H1 (cell line): ENCODE measurements at regions not wholly inside any gene's neighbourhood (a gene's known extent, or its start where the extent isn't known, plus 50 kb on each side); places are given as distances from the start of the nearest gene placed in this dataset.

Experiments used
- CTCF ChIA-PET: fragments of 300-600 bp; sonication (Branson Sonifier 250); formaldehyde crosslinking; loops from one replicate; lab custom pipeline; 2021; ENCODE audit not compliant: partially characterized antibody; lab: Charles Lee
- POLR2A ChIA-PET: fragments of 300-600 bp; sonication (Branson Sonifier 250); formaldehyde crosslinking; loops from one replicate; lab custom pipeline; 2021; ENCODE audit warnings: inconsistent platforms; ENCODE audit not compliant: partially characterized antibody; lab: Charles Lee
- DNase-seq, 2 experiments: peaks; one replicate each; pipeline versions ENCODE4 v3.0.0 to v3.0.0-alpha.2; 2010 to 2022; ENCODE audit warnings: low spot score in 2 of 2, low read depth in 1 of 2, mixed read lengths in 1 of 2
- FAIRE-seq: peaks from 2 replicates; lab custom pipeline; 2011; peaks lifted over from hg19 to GRCh38; lab: Jason Lieb, UNC
- H2AFZ ChIP-seq: 2 replicates; pipeline ENCODE4 v1.8.1; 2012; ENCODE audit warnings: low read length, inconsistent platforms
- H2AK5ac ChIP-seq: 2 replicates; pipeline ENCODE4 v1.6.1; 2013; ENCODE audit warnings: low read depth, low read length
- H2BK120ac ChIP-seq: replicated peaks from 2 replicates; pipeline ENCODE3; 2013; ENCODE audit warnings: low read depth, low read length, inconsistent platforms
- H2BK12ac ChIP-seq: 2 replicates; pipeline ENCODE4 v1.6.1; 2013; ENCODE audit warnings: low read depth, low read length
- H2BK15ac ChIP-seq: 2 replicates; pipeline ENCODE4 v1.6.1; 2013; ENCODE audit warnings: low read length
- H2BK20ac ChIP-seq: 2 replicates; pipeline ENCODE4 v1.6.1; 2013; ENCODE audit warnings: low read length
- H2BK5ac ChIP-seq: 2 replicates; pipeline ENCODE4 v1.6.1; 2013; ENCODE audit warnings: low read depth, low read length
- H3K14ac ChIP-seq: 2 replicates; pipeline ENCODE4 v1.6.1; 2013; ENCODE audit warnings: inconsistent platforms; ENCODE audit not compliant: insufficient read length
- H3K18ac ChIP-seq: 2 replicates; pipeline ENCODE4 v1.6.1; 2013; ENCODE audit warnings: low read length; ENCODE audit errors: extremely low read depth
- H3K23ac ChIP-seq: 2 replicates; pipeline ENCODE4 v1.6.1; 2013; ENCODE audit warnings: inconsistent platforms; ENCODE audit not compliant: insufficient read length
- H3K23me2 ChIP-seq: 2 replicates; pipeline ENCODE4 v1.6.1; 2013; ENCODE audit warnings: low read depth, low read length
- H3K27ac ChIP-seq: 2 replicates; pipeline ENCODE4 v1.6.1; 2011; ENCODE audit warnings: low read depth, low read length, inconsistent platforms
- H3K27me3 ChIP-seq, 4 experiments: replicated peaks in 1 of 4; 1 replicate in 1 of 4; 2 replicates in 3 of 4; pipeline versions ENCODE4 v1.6.1 to v1.8.1; 2011 to 2013; ENCODE audit warnings: low read length in 3 of 4, mild to moderate bottlenecking in 3 of 4, inconsistent platforms in 2 of 4, mixed read lengths in 2 of 4, moderate library complexity in 1 of 4; ENCODE audit not compliant: control insufficient read depth in 3 of 4, insufficient read depth in 3 of 4; ENCODE audit errors: extremely low read depth in 1 of 4
- H3K36me3 ChIP-seq, 4 experiments: 2 replicates each; pipeline versions ENCODE4 v1.6.1 to v1.8.1; 2011 to 2013; ENCODE audit warnings: mild to moderate bottlenecking in 4 of 4, low read length in 3 of 4, moderate library complexity in 2 of 4, control low read depth in 1 of 4, inconsistent platforms in 1 of 4; ENCODE audit not compliant: insufficient read depth in 4 of 4, control insufficient read depth in 2 of 4
- H3K4ac ChIP-seq: replicated peaks from 2 replicates; pipeline ENCODE3; 2013; ENCODE audit warnings: low read length, low read depth, mixed read lengths, inconsistent platforms; ENCODE audit not compliant: insufficient read length
- H3K4me1 ChIP-seq, 4 experiments: replicated peaks in 1 of 4; 1 replicate in 1 of 4; 2 replicates in 3 of 4; pipeline versions ENCODE4 v1.6.1 to v1.8.1; 2011 to 2013; ENCODE audit warnings: low read length in 3 of 4, inconsistent platforms in 2 of 4, mixed read lengths in 1 of 4; ENCODE audit not compliant: insufficient read depth in 4 of 4, control insufficient read depth in 3 of 4
- H3K4me2 ChIP-seq, 2 experiments: 2 replicates each; pipeline versions ENCODE4 v1.6.1 to v1.8.1; 2011 to 2013; ENCODE audit warnings: low read depth in 2 of 2, low read length in 2 of 2, control low read depth in 1 of 2, inconsistent platforms in 1 of 2, mild to moderate bottlenecking in 1 of 2; ENCODE audit not compliant: insufficient read depth in 1 of 2
- H3K4me3 ChIP-seq, 4 experiments: fragments of 200-600, 300-600 bp in 1 of 4; sonication (generic), shearing (Covaris generic), sonication (Bioruptor Twin) in 1 of 4; 2 replicates each; pipeline versions ENCODE4 v1.5.1 to v1.8.1; 2011 to 2016; ENCODE audit warnings: low read length in 4 of 4, low read depth in 3 of 4, control low read depth in 2 of 4, inconsistent platforms in 2 of 4, mild to moderate bottlenecking in 2 of 4, mixed read lengths in 1 of 4, moderate library complexity in 1 of 4; ENCODE audit not compliant: insufficient read depth in 2 of 4; ENCODE audit errors: extremely low read depth in 1 of 4
- H3K56ac ChIP-seq: replicated peaks from 2 replicates; pipeline ENCODE3; 2013; ENCODE audit warnings: low read depth, mild to moderate bottlenecking, mixed read lengths, low read length, inconsistent platforms; ENCODE audit not compliant: insufficient read length
- H3K79me1 ChIP-seq: 2 replicates; pipeline ENCODE4 v1.6.1; 2013; ENCODE audit warnings: low read depth, low read length, control low read depth
- H3K79me2 ChIP-seq, 2 experiments: 2 replicates each; pipeline versions ENCODE4 v1.6.1 to v1.8.1; 2012 to 2013; ENCODE audit warnings: low read length in 2 of 2, mild to moderate bottlenecking in 2 of 2, inconsistent platforms in 1 of 2; ENCODE audit not compliant: insufficient read depth in 2 of 2, control insufficient read depth in 1 of 2
- H3K9ac ChIP-seq, 4 experiments: replicated peaks in 1 of 4; 1 replicate in 1 of 4; 2 replicates in 3 of 4; pipeline versions ENCODE4 v1.6.1 to v1.8.1; 2011 to 2013; ENCODE audit warnings: low read depth in 3 of 4, low read length in 3 of 4, control low read depth in 2 of 4, mild to moderate bottlenecking in 2 of 4, moderate library complexity in 2 of 4, inconsistent platforms in 1 of 4; ENCODE audit errors: extremely low read depth in 1 of 4
- H3K9me3 ChIP-seq, 2 experiments: 2 replicates each; pipeline versions ENCODE4 v1.6.1 to v1.8.1; 2012 to 2013; ENCODE audit warnings: mild to moderate bottlenecking in 2 of 2, moderate library complexity in 2 of 2, control low read depth in 1 of 2, inconsistent platforms in 1 of 2, low read depth in 1 of 2, low read length in 1 of 2, mixed read lengths in 1 of 2; ENCODE audit not compliant: insufficient read depth in 2 of 2
- H4K20me1 ChIP-seq, 2 experiments: replicated peaks in 1 of 2; 2 replicates each; pipeline versions ENCODE3 to v1.8.1; 2011 to 2013; ENCODE audit warnings: inconsistent platforms in 2 of 2, low read length in 2 of 2, mild to moderate bottlenecking in 1 of 2; ENCODE audit not compliant: insufficient read depth in 2 of 2, control insufficient read depth in 1 of 2
- H4K5ac ChIP-seq: 2 replicates; pipeline ENCODE4 v1.6.1; 2013; ENCODE audit warnings: low read length, low read depth, mixed read lengths, inconsistent platforms; ENCODE audit not compliant: insufficient read length
- H4K8ac ChIP-seq: 2 replicates; pipeline ENCODE4 v1.8.0; 2013; ENCODE audit warnings: mild to moderate bottlenecking, moderate library complexity, low read length, inconsistent platforms; ENCODE audit not compliant: insufficient read depth; ENCODE audit errors: extremely low read depth
- H4K91ac ChIP-seq: replicated peaks from 2 replicates; pipeline ENCODE3; 2013; ENCODE audit warnings: low read length, mixed read lengths, inconsistent platforms; ENCODE audit not compliant: insufficient read length
- CREB1 ChIP-seq: IDR thresholded peaks from 2 replicates; pipeline ENCODE4 v1.6.1; 2012; ENCODE audit warnings: inconsistent platforms
- EP300 ChIP-seq, 2 experiments: IDR thresholded peaks; 1 replicate in 1 of 2; 2 replicates in 1 of 2; pipeline ENCODE4 v1.6.1; 2011 to 2012; ENCODE audit warnings: low read depth in 2 of 2, low read length in 2 of 2, mild to moderate bottlenecking in 2 of 2, borderline replicate concordance in 1 of 2, inconsistent platforms in 1 of 2, moderate library complexity in 1 of 2
- HDAC2 ChIP-seq, 2 experiments: fragments of 300-600 bp in 1 of 2; sonication (generic) in 1 of 2; IDR thresholded peaks; 2 replicates each; pipeline ENCODE4 v1.6.1; 2011 to 2012; ENCODE audit warnings: low read depth in 2 of 2, low read length in 2 of 2, mild to moderate bottlenecking in 2 of 2, moderate library complexity in 2 of 2, borderline replicate concordance in 1 of 2, inconsistent platforms in 1 of 2
- JUN ChIP-seq: IDR thresholded peaks from 2 replicates; pipeline ENCODE4 v1.6.1; 2011; ENCODE audit warnings: low read depth, mild to moderate bottlenecking, improper control_type of control experiment, low read length
- JUND ChIP-seq: IDR thresholded peaks from 2 replicates; pipeline ENCODE4 v1.6.1; 2011; ENCODE audit warnings: mild to moderate bottlenecking, improper control_type of control experiment, low read length
- KDM4A ChIP-seq: IDR thresholded peaks from one replicate; pipeline ENCODE4 v1.7.1; 2012; ENCODE audit warnings: low read depth, mild to moderate bottlenecking, moderate library complexity, low read length, inconsistent platforms; ENCODE audit not compliant: severe bottlenecking
- KDM5A ChIP-seq: fragments of 200-600 bp; IDR thresholded peaks from 2 replicates; pipeline ENCODE4 v1.7.1; 2012; ENCODE audit warnings: mild to moderate bottlenecking, low read length, inconsistent platforms, mixed read lengths
- NRF1 ChIP-seq: IDR thresholded peaks from 2 replicates; pipeline ENCODE4 v1.6.1; 2011; ENCODE audit warnings: mild to moderate bottlenecking, low read depth, low read length, improper control_type of control experiment
- RNF2 ChIP-seq: fragments of 200-900, 300-1000 bp; sonication (generic); IDR thresholded peaks from 2 replicates; pipeline ENCODE4 v1.7.1; 2016; ENCODE audit warnings: borderline replicate concordance, low read depth, mild to moderate bottlenecking, antibody characterized with exemption, low read length; ENCODE audit not compliant: poor library complexity, severe bottlenecking; ENCODE audit errors: missing control alignments
- RXRA ChIP-seq: IDR thresholded peaks from 2 replicates; pipeline ENCODE4 v1.6.1; 2011; ENCODE audit warnings: low read depth, mild to moderate bottlenecking, low read length, moderate library complexity; ENCODE audit not compliant: insufficient read depth
- SAP30 ChIP-seq: fragments of 300-600 bp; sonication (generic); IDR thresholded peaks from 2 replicates; pipeline ENCODE4 v1.7.1; 2012; ENCODE audit warnings: low read length, moderate library complexity, mild to moderate bottlenecking, inconsistent platforms; ENCODE audit not compliant: insufficient read depth, insufficient replicate concordance
- SP4 ChIP-seq: IDR thresholded peaks from 2 replicates; pipeline ENCODE4 v1.6.1; 2012; ENCODE audit warnings: low read length, inconsistent platforms
- WGBS, 2 experiments: shearing (Covaris generic) in 1 of 2; methylation state at CpG; one replicate each; pipeline versions ENCODE4 v1.1.6 to v1.1.7; 2013 to 2015; ENCODE audit warnings: low lambda C conversion rate in 2 of 2, mixed read lengths in 2 of 2, inconsistent platforms in 1 of 2, low coverage in 1 of 2, missing lambda C conversion rate in 1 of 2; ENCODE audit not compliant: insufficient replicate concordance in 2 of 2, insufficient coverage in 1 of 2, insufficient read length in 1 of 2; ENCODE audit errors: extremely low coverage in 1 of 2, missing lambda C conversion rate in 1 of 2; 5-methylcytosine and 5-hydroxymethylcytosine counted together

- no peak overlapping the region for H3K27ac ChIP-seq
- no peak overlapping the region for H2BK120ac ChIP-seq
- H2BK12ac ChIP-seq, result no peak overlapping the region
- H2BK20ac ChIP-seq, result no peak overlapping the region
- H4K91ac ChIP-seq, result no peak overlapping the region
- H3K9ac ChIP-seq, result no peak overlapping the region
- no peaks in the 10 kb centered on the region for H3K79me2 ChIP-seq
- no peak overlapping the region for H3K14ac ChIP-seq
- WGBS, 2 experiments, result 92% methylated on average over 5 of the region's 5 CpGs; no CpG with 5 or more reads in 1 of the 2 experiments
- no peak for DNase-seq
- H4K8ac ChIP-seq, result no peak overlapping the region
- no peaks in the 10 kb centered on the region for H4K20me1 ChIP-seq
- no peaks in the 10 kb centered on the region for H3K27me3 ChIP-seq
- H3K4me2 ChIP-seq, result no peak overlapping the region
- H3K9me3 ChIP-seq, result no peaks in the 10 kb centered on the region
- no peaks in the 10 kb centered on the region for H3K23me2 ChIP-seq
- no peaks in the 10 kb centered on the region; a peak in 1 of 8 replicates for H3K36me3 ChIP-seq
- ChIA-PET POLR2A (no interaction called here), CTCF (interaction anchor here (0.6 to 1.3 kb wide), 5 partner anchors 9 to 216 kb away, joined by 3 to 5 read pairs (median 4); no protein-coding TSS in a partner anchor)
- H3K4ac ChIP-seq, result no peak overlapping the region
- H2BK15ac ChIP-seq, result no peak overlapping the region
- H3K56ac ChIP-seq, result no peak overlapping the region
- no peak for FAIRE-seq
- peak overlapping the region; percentile 52; the same call in 1 of the 2 replicates for H2AFZ ChIP-seq
- no peak overlapping the region for H3K23ac ChIP-seq
- no peak overlapping the region for H2BK5ac ChIP-seq
- no peak overlapping the region for H2AK5ac ChIP-seq
- H4K5ac ChIP-seq, result no peak overlapping the region
- no peak overlapping the region for H3K18ac ChIP-seq
- no peaks in the 10 kb centered on the region for H3K79me1 ChIP-seq
- H3K4me3 ChIP-seq, result no peak overlapping the region
- H3K4me1 ChIP-seq, result peaks cover 0 to 12% (median 8%) of the 10 kb centered on the region in 4 experiments; a peak in 3 of 7 replicates
- TF ChIP-seq KDM5A (no peak), HDAC2 (IDR thresholded peaks at IDR 0.05; ENCODE audit: borderline replicate concordance in 1 of 2, low read depth in 2 of 2, low read length in 2 of 2) (no peak), JUND (no peak), EP300 (IDR thresholded peaks at IDR 0.05; ENCODE audit: borderline replicate concordance in 1 of 2, low read depth in 2 of 2, low read length in 2 of 2) (no peak), KDM4A (no peak), SAP30 (no peak), NRF1 (no peak), JUN (no peak), CREB1 (no peak), RNF2 (no peak), SP4 (no peak), RXRA (no peak)
Measured at GRCh38 chr6:100232781-100233573, 231.7 kb downstream of the SIM1 start.
